ENCODE measurements at regions not wholly inside any gene's neighbourhood (a gene's known extent, or its start where the extent isn't known, plus 50 kb on each side); places are given as distances from the start of the nearest gene placed in this dataset.
"Not testable (repeated sequence)": the region's sequence is repeated elsewhere in the genome, so short reads cannot be mapped to it uniquely, and the experiment has no call there.

DNA sequence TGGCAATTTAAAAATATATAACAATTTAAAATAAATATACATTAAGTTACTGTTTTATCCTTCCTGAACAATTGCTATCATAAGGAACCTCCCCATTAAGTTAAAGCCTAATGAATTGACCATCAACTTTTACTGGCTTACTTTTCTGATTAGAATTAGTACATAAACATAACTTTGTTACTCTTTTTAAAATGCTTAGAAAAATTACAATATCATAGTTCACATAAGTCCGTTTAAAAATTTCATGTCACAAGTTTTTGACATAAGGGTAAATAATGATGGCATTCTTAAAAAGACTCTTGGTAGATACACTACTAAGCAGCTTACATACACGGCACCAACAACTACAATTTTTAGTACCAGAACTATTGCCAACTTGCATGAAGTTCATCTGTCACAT, 1308.6 kb downstream of the FSCB start:
- no peak for DNase-seq (ENCODE audit: low read depth in 4 of 4, low spot score in 1 of 4)

GRCh38 chr14:43184540-43184939, 1322.5 kb downstream of the FSCB start:
- no peak for DNase-seq (ENCODE audit: low read depth in 4 of 4, low spot score in 1 of 4)

GRCh38 chr14:43183916-43184315, 1323.2 kb downstream of the FSCB start:
- no peak for DNase-seq (ENCODE audit: low read depth in 4 of 4, low spot score in 1 of 4)

- no peak for DNase-seq (ENCODE audit: low read depth in 4 of 4, low spot score in 1 of 4)
Observed at GRCh38 chr14:43175896-43176295, 1331.2 kb downstream of the FSCB start.

DNA sequence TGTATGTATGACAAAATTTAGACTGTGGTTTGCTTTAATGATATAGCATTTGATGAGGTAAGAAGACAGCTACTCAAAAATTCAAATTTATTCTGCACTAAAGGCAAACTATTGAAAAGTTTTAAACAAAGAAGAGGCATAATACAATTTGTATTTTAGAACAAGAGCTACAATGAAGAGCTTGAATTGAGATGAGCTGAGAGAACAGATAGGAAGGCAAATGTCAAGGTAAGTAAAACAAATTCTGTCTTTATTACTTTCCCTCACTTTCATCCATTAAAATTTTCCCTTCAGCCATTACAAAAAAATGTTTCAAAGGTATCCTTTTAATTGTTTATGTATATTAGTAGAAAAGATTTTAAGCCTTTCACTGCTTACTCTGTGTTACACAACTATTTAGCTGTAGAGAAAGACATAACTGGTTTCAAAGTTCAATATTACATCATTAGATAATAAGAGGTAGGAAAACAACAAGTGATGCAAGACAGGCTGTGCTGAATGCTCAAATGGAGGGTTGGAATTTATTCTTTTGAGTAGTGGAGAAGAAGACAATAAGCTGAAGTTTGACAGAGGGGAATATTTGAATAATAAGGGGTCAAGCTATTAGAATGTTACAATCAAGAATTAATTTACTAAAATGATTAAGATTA, 1334.1 kb downstream of the FSCB start:
- DNase-seq (ENCODE audit: low read depth in 4 of 4, low spot score in 1 of 4), result no peak

DNA sequence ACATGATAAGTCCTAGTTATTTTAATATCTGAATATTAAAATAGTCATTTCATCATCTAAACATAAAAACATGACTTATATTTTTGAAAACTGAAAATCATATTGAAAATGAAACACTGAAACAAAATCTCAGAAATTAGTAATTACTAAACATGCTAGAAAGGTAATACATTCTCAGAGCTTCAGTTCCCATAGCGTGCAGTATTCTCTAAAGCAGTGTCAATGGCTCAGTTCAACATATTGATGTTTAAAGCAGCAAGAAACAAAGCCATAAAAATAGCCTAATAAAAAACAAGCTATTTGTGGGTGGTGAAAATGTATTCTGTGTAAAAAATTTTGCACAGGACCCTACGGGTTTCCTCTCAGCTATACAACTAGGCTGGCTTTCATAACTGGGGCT, 1337.4 kb downstream of the FSCB start:
- DNase-seq (ENCODE audit: low read depth in 4 of 4, low spot score in 1 of 4), result no peak

DNA sequence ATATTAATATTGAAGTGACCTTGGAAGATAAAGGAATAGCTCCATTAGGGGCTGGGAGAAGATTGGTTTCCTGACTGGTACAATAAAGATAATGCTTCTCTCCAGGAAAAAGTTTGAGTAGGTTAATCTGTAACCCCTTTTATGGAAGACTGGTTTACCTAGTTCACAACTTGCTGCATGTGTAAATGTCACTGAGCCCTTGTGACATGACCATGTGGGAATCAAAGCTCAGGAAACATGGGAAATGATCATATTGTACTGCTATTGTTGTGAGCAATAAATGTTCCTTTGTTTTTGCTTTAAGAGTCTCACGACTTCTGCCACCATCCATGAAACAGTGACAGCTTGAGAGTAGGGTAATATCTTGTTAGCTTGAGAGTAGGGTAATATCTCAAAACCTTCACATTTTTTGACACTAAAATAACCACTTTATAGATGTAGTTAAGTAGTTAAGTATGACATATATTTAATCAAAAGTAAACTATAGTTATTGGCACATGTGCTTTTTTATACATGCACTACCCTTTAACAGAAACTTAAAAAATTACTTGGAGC, 1338.6 kb downstream of the FSCB start:
- no peak for DNase-seq (ENCODE audit: low read depth in 4 of 4, low spot score in 1 of 4)

GRCh38 chr14:43166163-43166562, 1340.9 kb downstream of the FSCB start:
- DNase-seq (ENCODE audit: low read depth in 4 of 4, low spot score in 1 of 4), result no peak

GRCh38 chr14:43165651-43166050, 1341.4 kb downstream of the FSCB start:
- no peak for DNase-seq (ENCODE audit: low read depth in 4 of 4, low spot score in 1 of 4)

DNA sequence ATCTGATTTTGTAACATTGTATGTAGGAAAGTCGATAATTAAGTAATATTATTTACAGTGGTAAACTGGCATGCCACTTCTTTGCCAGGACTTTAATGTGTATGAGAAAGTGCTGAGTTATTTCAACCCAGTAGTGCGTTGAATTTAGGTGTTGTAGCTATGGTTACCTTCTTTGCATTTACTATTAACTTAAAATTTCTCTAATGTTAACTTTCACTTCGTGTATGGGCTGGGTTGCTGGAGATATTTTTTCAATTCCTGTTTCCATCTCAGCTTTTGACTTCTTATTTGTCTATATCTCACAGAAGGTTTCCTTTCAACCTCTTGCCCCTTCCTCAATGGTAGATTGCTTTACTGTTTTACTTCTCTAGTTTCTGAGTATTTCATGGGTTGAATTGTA, 1345.6 kb downstream of the FSCB start:
- no peak for DNase-seq (ENCODE audit: low read depth in 4 of 4, low spot score in 1 of 4)

- DNase-seq (ENCODE audit: low read depth in 4 of 4, low spot score in 1 of 4), result no peak
Observed at GRCh38 chr14:43157661-43158060, 1349.4 kb downstream of the FSCB start.

DNA sequence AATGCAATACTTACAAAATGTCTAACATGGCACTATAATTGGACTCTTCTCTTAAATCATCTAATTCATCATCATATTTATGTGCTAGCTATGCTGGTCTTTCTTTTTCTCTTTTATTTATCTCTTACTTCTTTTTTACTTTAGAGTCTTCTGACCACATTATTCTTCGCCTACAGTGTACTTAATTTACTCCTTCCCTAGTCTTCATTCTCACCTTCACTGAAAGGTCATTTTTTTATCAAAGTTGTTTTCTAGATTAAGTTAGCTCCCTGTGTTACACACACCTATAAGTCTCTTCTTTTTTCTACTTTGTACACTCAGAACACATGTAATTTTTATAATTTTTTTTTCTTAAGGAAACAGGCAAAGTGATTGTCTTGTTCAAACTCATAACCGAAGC, 1351.2 kb downstream of the FSCB start:
- no peak for DNase-seq (ENCODE audit: low read depth in 4 of 4, low spot score in 1 of 4)

- DNase-seq (ENCODE audit: low read depth in 4 of 4, low spot score in 1 of 4), result no peak
Observed at GRCh38 chr14:43155258-43155657, 1351.8 kb downstream of the FSCB start.

DNA sequence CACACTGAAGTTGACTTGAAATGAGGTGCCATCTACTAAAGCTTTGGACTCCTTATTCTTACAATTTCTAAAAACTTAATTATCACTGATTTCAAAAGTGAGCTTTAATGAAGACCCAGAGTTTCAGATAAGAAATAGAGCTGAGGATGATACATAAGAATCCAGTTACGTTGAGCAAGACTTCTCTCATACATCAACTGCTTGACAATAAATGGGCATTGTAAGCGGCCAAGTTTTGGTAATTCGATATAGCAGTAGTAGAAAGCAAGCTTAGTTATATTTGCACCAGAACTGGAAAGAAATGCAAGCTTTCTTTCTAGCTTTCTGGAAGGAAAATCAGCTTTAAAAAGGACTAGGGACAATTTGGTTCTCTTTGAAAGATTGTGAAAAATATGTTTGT, 1359.6 kb downstream of the FSCB start:
- DNase-seq (ENCODE audit: low read depth in 4 of 4, low spot score in 1 of 4), result no peak

GRCh38 chr14:43145361-43145760, 1361.7 kb downstream of the FSCB start:
- no peak for DNase-seq (ENCODE audit: low read depth in 4 of 4, low spot score in 1 of 4)

DNA sequence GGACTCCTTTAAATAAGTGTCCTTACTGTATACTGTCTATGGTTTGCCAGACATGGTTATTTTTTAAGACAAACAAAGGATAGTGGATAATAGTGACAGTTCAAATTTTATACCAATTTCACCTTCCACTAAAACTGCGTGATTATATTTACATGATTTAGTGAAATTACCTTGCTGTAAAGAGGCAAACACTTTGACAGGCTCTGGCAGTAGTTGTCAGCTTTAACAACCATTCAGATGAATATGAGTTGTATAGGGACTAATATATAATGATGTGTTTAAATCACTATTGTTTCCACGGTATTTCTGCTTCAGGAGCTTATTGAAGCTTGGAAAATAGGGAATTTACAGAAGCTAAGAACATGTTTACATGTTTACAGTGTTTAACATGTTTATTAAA, 1364.0 kb downstream of the FSCB start:
- no peak for DNase-seq (ENCODE audit: low read depth in 4 of 4, low spot score in 1 of 4)

DNA sequence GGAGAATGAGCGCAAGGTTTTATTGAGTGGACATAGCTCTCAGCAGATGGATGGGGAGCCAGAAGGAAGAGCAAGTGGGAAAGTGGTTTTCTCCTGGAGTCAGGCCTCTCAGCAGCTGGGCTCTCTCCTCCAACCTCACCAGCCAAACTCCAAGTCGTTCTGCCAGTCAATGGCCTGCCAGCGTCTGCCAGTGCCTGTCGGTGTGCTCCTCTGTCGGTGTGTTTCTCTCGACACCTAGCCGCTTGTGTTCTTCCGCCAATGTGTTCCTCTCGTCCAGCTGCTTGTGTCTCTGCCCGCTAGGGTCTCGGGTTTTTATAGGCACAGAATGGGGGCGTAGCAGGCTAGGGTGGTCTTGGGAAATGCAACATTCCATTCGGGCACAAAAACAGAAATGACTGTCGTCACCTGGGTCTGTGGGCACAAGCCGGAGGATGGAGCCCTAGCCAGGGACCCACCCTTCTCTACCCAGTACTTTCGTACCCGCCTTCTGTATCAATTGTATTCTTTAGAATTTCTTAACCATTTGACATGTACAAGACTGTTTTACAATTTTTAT, 1365.4 kb downstream of the FSCB start:
- DNase-seq (ENCODE audit: low read depth in 4 of 4, low spot score in 1 of 4), result no peak

- DNase-seq (ENCODE audit: low read depth in 4 of 4, low spot score in 1 of 4), result no peak
Observed at GRCh38 chr14:43140453-43140852, 1366.6 kb downstream of the FSCB start.

- DNase-seq (ENCODE audit: low read depth in 4 of 4, low spot score in 1 of 4), result no peak
Observed at GRCh38 chr14:43135877-43136411, 1371.1 kb downstream of the FSCB start.

GRCh38 chr14:43132441-43132840, 1374.6 kb downstream of the FSCB start:
- DNase-seq (ENCODE audit: low read depth in 4 of 4, low spot score in 1 of 4), result no peak

GRCh38 chr14:43128429-43128828, 1378.7 kb downstream of the FSCB start:
- DNase-seq (ENCODE audit: low read depth in 4 of 4, low spot score in 1 of 4), result not testable (repeated sequence)

DNA sequence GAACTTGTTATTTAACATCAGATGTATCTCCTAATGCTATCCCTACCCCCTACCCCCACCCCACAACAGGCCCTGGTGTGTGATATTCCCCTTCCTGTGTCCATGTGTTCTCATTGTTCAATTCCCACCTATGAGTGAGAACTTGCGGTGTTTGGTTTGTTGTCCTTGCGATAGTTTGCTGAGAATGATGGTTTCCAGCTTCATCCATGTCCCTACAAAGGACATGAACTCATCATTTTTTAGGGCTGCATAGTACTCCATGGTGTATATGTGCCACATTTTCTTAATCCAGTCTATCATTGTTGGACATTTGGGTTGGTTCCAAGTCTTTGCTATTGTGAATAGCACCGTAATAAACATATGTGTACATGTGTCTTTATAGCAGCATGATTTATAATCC, 1379.2 kb downstream of the FSCB start:
- DNase-seq (ENCODE audit: low read depth in 4 of 4, low spot score in 1 of 4), result not testable (repeated sequence)

DNA sequence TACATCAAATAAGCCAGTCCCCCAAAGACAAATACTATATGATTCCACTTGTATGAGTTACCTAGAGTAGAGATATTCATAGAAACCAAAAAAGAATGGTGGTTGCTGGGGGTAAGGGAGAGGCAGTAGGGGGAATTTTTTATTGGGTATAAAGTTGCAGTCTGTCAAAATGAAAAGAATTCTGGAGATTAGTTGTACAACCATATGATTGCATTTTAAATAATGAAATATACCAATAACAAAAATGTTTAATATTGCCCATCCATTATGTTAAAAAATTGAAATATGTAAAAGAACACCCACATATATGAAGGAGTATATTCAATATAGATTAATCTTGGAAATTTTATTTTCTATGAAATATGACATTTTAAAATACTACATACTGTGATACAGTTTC, 1383.5 kb downstream of the FSCB start:
- DNase-seq (ENCODE audit: low read depth in 4 of 4, low spot score in 1 of 4), result no peak
